ENCODE measurements at regions not wholly inside any gene's neighbourhood (a gene's known extent, or its start where the extent isn't known, plus 50 kb on each side); places are given as distances from the start of the nearest gene placed in this dataset.

DNA sequence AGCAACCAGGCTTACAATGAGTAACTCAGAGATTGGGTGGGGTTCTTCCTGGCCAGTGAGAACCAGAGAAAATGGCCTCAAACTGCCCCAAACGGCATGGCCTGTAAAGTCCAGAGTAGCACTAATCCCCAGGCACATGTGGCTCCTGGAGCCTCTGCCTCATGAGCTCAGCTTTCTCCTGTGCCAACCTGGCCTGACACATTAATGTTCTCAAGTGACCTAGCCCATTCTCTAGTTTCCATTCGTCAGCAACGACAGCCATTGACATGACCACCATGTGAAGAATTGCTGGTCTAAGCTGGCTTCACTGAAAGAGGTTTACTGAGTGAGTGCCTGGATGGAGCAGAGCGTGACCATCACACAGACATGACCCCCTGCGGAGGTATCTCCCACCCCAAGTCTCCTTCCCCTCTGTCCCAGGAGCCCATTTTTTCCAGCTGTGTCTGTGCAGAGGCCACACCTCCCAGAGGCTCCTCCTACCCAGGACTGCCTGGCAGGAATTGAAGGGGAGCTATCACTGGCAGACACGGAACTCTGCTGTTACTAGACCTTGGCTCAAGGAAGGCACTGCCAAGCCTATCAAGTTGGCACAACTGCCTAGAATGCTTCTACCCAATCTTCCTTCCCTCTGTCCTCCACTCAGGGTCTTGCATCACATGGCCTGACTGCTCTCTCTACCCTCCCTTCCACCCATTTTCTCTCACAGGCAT is 59.0 kb upstream of the BOD1 start:
- peaks cover 0 to 8% (median 0%) of the 10 kb centered on the region in 3 donors for H3K4me1 ChIP-seq
- no peaks in the 10 kb centered on the region for H3K36me3 ChIP-seq
- H3K27me3 ChIP-seq = peaks cover 41% of the 10 kb centered on the region
- no peak for ATAC-seq
- WGBS, 2 donors (ENCODE audit: low coverage in 1 of 2) = 92% methylated on average over 5 of the region's 6 CpGs; no CpG with 5 or more reads in 1 of the 2 donors
- H3K4me3 ChIP-seq = no peak overlapping the region
- H3K27ac ChIP-seq = no peak overlapping the region
- peaks cover 0 to 24% (median 0%) of the 10 kb centered on the region in 3 donors for H3K9me3 ChIP-seq
- TF ChIP-seq, protein P1, sequence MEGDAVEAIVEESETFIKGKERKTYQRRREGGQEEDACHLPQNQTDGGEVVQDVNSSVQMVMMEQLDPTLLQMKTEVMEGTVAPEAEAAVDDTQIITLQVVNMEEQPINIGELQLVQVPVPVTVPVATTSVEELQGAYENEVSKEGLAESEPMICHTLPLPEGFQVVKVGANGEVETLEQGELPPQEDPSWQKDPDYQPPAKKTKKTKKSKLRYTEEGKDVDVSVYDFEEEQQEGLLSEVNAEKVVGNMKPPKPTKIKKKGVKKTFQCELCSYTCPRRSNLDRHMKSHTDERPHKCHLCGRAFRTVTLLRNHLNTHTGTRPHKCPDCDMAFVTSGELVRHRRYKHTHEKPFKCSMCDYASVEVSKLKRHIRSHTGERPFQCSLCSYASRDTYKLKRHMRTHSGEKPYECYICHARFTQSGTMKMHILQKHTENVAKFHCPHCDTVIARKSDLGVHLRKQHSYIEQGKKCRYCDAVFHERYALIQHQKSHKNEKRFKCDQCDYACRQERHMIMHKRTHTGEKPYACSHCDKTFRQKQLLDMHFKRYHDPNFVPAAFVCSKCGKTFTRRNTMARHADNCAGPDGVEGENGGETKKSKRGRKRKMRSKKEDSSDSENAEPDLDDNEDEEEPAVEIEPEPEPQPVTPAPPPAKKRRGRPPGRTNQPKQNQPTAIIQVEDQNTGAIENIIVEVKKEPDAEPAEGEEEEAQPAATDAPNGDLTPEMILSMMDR (IDR thresholded peaks at IDR 0.05) = no peak
- TF ChIP-seq POLR2A (IDR thresholded peaks at IDR 0.05) = no peak
- TF ChIP-seq POLR2AphosphoS5 (IDR thresholded peaks at IDR 0.05) = no peak
- TF ChIP-seq EP300 (IDR thresholded peaks at IDR 0.05) = no peak

DNA sequence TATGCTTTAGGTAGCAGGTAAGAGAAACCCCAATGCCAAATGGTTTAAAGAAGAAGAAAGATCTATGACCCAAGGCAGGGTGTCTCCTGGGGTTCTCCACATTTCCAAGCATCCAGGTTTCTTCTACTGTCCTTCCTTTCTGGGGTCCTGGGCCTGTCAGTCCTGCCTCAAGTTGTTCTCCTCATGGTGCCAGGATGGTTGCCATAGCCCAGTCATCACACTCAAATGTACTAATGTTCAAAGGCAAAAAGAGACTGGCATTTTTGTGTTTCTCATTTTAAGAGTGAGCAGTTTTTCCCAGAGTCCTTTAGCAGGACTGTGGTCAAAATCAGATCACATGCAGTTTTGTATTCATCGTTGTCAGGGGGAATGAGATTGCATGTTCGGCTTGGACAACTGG is 59.9 kb upstream of the BOD1 start:
- no peaks in the 10 kb centered on the region for H3K36me3 ChIP-seq
- WGBS, 2 donors (ENCODE audit: low coverage in 1 of 2) = 94 to 100% methylated on average over 2 of the region's 2 CpGs
- H3K9me3 ChIP-seq = peaks cover 0 to 24% (median 0%) of the 10 kb centered on the region in 3 donors
- no peak overlapping the region for H3K4me3 ChIP-seq
- no peaks in the 10 kb centered on the region for H3K4me1 ChIP-seq
- H3K27me3 ChIP-seq = peaks cover 37% of the 10 kb centered on the region
- H3K27ac ChIP-seq = no peak overlapping the region
- no peak for ATAC-seq
- TF ChIP-seq, protein P1 (IDR thresholded peaks at IDR 0.05) = no peak
- TF ChIP-seq POLR2AphosphoS5 (IDR thresholded peaks at IDR 0.05) = no peak
- TF ChIP-seq POLR2A (IDR thresholded peaks at IDR 0.05) = no peak
- no peak for TF ChIP-seq EP300 (IDR thresholded peaks at IDR 0.05)

DNA sequence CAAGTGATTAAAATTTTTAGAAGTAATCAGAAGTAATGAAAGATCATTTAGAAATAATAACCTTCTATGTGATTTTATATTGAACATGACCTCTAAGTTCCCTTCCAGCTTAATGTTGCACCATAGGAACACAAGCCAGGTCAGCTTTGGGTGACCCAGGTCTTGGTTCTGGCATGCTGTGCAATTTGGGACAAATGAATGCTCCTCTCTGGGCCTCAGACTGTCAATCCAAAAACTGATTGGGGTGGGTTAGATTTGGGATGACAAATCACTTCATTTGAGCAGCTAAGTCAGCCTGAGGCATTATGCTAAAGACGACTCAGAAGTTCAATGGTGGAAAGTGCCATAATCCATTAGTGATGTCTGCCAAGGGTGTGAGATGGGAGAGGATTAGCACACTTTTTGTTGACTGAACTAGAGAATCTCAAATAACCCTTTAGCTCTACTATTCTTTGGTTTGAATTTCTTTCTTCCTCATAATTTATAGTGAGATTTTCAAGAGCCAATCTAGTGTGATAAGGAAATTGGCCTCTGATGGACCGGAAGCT is 60.7 kb upstream of the BOD1 start:
- Histone ChIP-seq H3K4me1 (no peaks in the 10 kb centered on the region), H3K9me3 (peaks cover 0 to 24% (median 0%) of the 10 kb centered on the region in 3 donors), H3K27ac (no peak overlapping the region), H3K4me3 (no peak overlapping the region), H3K36me3 (no peaks in the 10 kb centered on the region), H3K27me3 (peaks cover 29% of the 10 kb centered on the region)
- WGBS, 2 donors (ENCODE audit: low coverage in 1 of 2) = 67 to 73% methylated on average over 1 to 2 of the region's 2 CpGs
- no peak for ATAC-seq
- TF ChIP-seq POLR2AphosphoS5 (IDR thresholded peaks at IDR 0.05) (no peak), POLR2A (IDR thresholded peaks at IDR 0.05) (no peak), EP300 (IDR thresholded peaks at IDR 0.05) (no peak)
- TF ChIP-seq, protein P1 (IDR thresholded peaks at IDR 0.05) = no peak

DNA sequence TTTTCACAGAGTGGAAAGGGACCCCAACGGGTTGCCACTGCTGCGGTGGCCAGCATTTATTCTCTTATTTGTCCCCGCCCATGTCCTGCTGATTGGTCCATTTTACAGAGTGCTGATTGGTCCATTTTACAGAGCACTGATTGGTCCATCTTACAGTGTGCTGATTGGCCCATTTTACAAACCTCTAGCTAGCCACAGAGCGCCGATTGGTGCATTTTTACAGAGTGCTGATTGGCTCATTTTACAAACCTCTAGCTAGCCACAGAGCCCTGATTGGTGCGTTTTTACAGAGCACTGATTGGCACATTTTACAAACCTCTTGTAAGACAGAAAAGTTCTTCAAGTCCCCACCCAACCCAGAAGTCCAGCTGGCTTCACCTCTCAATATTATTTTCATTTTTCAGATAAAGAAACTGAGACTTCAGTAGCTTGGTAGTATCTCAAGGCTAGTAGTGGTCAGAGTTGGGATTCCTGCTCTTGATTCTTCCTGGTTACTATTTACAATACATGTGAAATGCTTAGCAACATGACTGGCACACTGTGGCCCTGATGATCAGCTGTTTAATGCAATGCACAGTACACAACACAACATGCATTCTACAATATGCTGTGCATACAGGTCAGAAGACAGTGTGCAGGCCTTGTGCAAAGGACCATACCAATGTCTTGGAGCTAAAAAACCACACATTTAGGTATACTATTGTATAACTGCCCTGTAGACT is 63.6 kb upstream of the BOD1 start:
- TF ChIP-seq POLR2A (IDR thresholded peaks at IDR 0.05) = no peak
- no peak for TF ChIP-seq POLR2AphosphoS5 (IDR thresholded peaks at IDR 0.05)
- no peak for TF ChIP-seq EP300 (IDR thresholded peaks at IDR 0.05)
- TF ChIP-seq, protein P1 (IDR thresholded peaks at IDR 0.05) = no peak
- Histone ChIP-seq H3K4me1 (no peaks in the 10 kb centered on the region), H3K36me3 (no peaks in the 10 kb centered on the region), H3K27me3 (peaks cover 2% of the 10 kb centered on the region), H3K27ac (no peak overlapping the region), H3K4me3 (no peak overlapping the region), H3K9me3 (peaks cover 0 to 15% (median 0%) of the 10 kb centered on the region in 3 donors)
- WGBS, 2 donors (ENCODE audit: low coverage in 1 of 2) = 82 to 91% methylated on average over 2 to 6 of the region's 6 CpGs
- no peak for ATAC-seq
